Neural cell (in vitro differentiated cells): ENCODE measurements at regions not wholly inside any gene's neighbourhood (a gene's known extent, or its start where the extent isn't known, plus 50 kb on each side); places are given as distances from the start of the nearest gene placed in this dataset.
"Not testable (repeated sequence)": the region's sequence is repeated elsewhere in the genome, so short reads cannot be mapped to it uniquely, and the experiment has no call there.

Source experiments
- H2AFZ ChIP-seq: fragments of 200-600, 300-800 bp; sonication (generic), shearing (Covaris generic); 2 replicates; pipeline ENCODE4 v1.6.0; 2014; ENCODE audit warnings: low read depth, mild to moderate bottlenecking, antibody characterized with exemption, low read length, moderate library complexity
- H3F3A ChIP-seq: fragments of 200-600 bp; shearing (Covaris generic); 2 replicates; pipeline ENCODE4 v1.6.1; 2016; ENCODE audit warnings: mild to moderate bottlenecking, moderate library complexity, mixed read lengths, antibody characterized with exemption, low read length; ENCODE audit not compliant: insufficient read depth, poor library complexity, severe bottlenecking
- H3K27ac ChIP-seq: fragments of 200-600, 300-800 bp; sonication (generic), shearing (Covaris generic); 2 replicates; pipeline ENCODE4 v1.5.1; 2014; ENCODE audit warnings: mild to moderate bottlenecking, low read length, moderate library complexity
- H3K27me3 ChIP-seq: fragments of 300-800, 200-600 bp; sonication (generic), shearing (Covaris generic); 2 replicates; pipeline ENCODE4 v1.6.0; 2014; ENCODE audit warnings: mild to moderate bottlenecking, low read depth, low read length, moderate library complexity; ENCODE audit not compliant: insufficient read depth
- H3K36me3 ChIP-seq: fragments of 300-800, 200-600 bp; sonication (generic), shearing (Covaris generic); 2 replicates; pipeline ENCODE4 v1.5.1; 2014; ENCODE audit warnings: mild to moderate bottlenecking, antibody characterized with exemption, low read length, moderate library complexity; ENCODE audit not compliant: insufficient read depth
- H3K4me2 ChIP-seq: fragments of 300-800, 200-600 bp; sonication (generic), shearing (Covaris generic); 2 replicates; pipeline ENCODE4 v1.6.0; 2014; ENCODE audit warnings: mild to moderate bottlenecking, low read length
- H3K4me3 ChIP-seq: fragments of 300-800, 200-600 bp; sonication (generic), shearing (Covaris generic); 2 replicates; pipeline ENCODE4 v1.5.1; 2014; ENCODE audit warnings: mild to moderate bottlenecking, low read length, moderate library complexity
- H3K79me2 ChIP-seq: fragments of 200-600 bp; shearing (Covaris generic); replicated peaks from 2 replicates; pipeline ENCODE4 v1.6.0; 2014; ENCODE audit warnings: mild to moderate bottlenecking, low read length, moderate library complexity; ENCODE audit not compliant: insufficient read depth
- H3K9ac ChIP-seq: fragments of 300-800, 200-600 bp; sonication (generic), shearing (Covaris generic); 2 replicates; pipeline ENCODE4 v1.6.1; 2016; ENCODE audit warnings: mild to moderate bottlenecking, low read length, mixed read lengths
- H3K9me2 ChIP-seq: fragments of 200-600 bp; shearing (Covaris generic); 2 replicates; pipeline ENCODE4 v1.6.1; 2016; ENCODE audit warnings: mild to moderate bottlenecking, low read length, mixed read lengths; ENCODE audit not compliant: insufficient read depth
- H3K9me3 ChIP-seq: fragments of 200-600, 300-800 bp; sonication (generic), shearing (Covaris generic); 2 replicates; pipeline ENCODE4 v1.6.1; 2016; ENCODE audit warnings: mild to moderate bottlenecking, mixed run types, low read length, moderate library complexity, mixed read lengths
- H4K20me1 ChIP-seq: fragments of 200-600 bp; shearing (Covaris generic); 2 replicates; pipeline ENCODE4 v1.6.1; 2016; ENCODE audit warnings: mild to moderate bottlenecking, mixed run types; ENCODE audit not compliant: insufficient read depth
- CTCF ChIP-seq: fragments of 450-650 bp; IDR thresholded peaks from 2 replicates; pipeline ENCODE4 v1.5.1; 2014; ENCODE audit warnings: antibody characterized with exemption, mild to moderate bottlenecking, moderate library complexity; ENCODE audit not compliant: poor library complexity, severe bottlenecking
- EP300 ChIP-seq: fragments of 450-650 bp; conservative IDR thresholded peaks from 2 replicates; pipeline ENCODE4 v1.6.1; 2014; ENCODE audit warnings: antibody characterized with exemption, mild to moderate bottlenecking, moderate library complexity; ENCODE audit not compliant: poor library complexity, severe bottlenecking
- EZH2 ChIP-seq: fragments of 200-600, 300-800 bp; shearing (Covaris generic), sonication (generic); IDR thresholded peaks from 2 replicates; pipeline ENCODE4 v1.6.1; 2014; ENCODE audit warnings: antibody characterized with exemption, low read length, borderline replicate concordance, mild to moderate bottlenecking; ENCODE audit not compliant: insufficient read depth, poor library complexity, severe bottlenecking
- MXI1 ChIP-seq: fragments of 450-650 bp; conservative IDR thresholded peaks from 2 replicates; pipeline ENCODE4 v1.6.1; 2014; ENCODE audit warnings: antibody characterized with exemption, mild to moderate bottlenecking; ENCODE audit not compliant: poor library complexity, severe bottlenecking
- POLR2AphosphoS5 ChIP-seq: IDR thresholded peaks from 2 replicates; pipeline ENCODE4 v1.6.1; 2012
- RAD21 ChIP-seq: fragments of 450-650 bp; conservative IDR thresholded peaks from 2 replicates; pipeline ENCODE4 v1.6.1; 2014; ENCODE audit warnings: antibody characterized with exemption, mild to moderate bottlenecking, moderate library complexity
- REST ChIP-seq: IDR thresholded peaks from 2 replicates; pipeline ENCODE4 v1.6.1; 2012; ENCODE audit warnings: borderline replicate concordance
- SMC3 ChIP-seq: fragments of 450-650 bp; conservative IDR thresholded peaks from 2 replicates; pipeline ENCODE4 v1.6.1; 2014; ENCODE audit warnings: antibody characterized with exemption, mild to moderate bottlenecking, moderate library complexity; ENCODE audit not compliant: poor library complexity
- TAF1 ChIP-seq: IDR thresholded peaks from 2 replicates; pipeline ENCODE4 v1.6.1; 2012; ENCODE audit warnings: low read depth

- peaks cover 3% of the 10 kb centered on the region for H3K9me3 ChIP-seq
- H4K20me1 ChIP-seq: no peaks in the 10 kb centered on the region
- TF ChIP-seq POLR2AphosphoS5 (no peak), RAD21 (no peak), EP300 (no peak), MXI1 (no peak), SMC3 (no peak), CTCF (no peak)
- H3F3A ChIP-seq: no peaks in the 10 kb centered on the region
- no peaks in the 10 kb centered on the region for H3K27me3 ChIP-seq
- no peak overlapping the region for H3K9ac ChIP-seq
- no peak overlapping the region for H2AFZ ChIP-seq
- H3K79me2 ChIP-seq: no peaks in the 10 kb centered on the region
- no peak overlapping the region for H3K27ac ChIP-seq
- H3K4me2 ChIP-seq: no peak overlapping the region
- H3K9me2 ChIP-seq: no peaks in the 10 kb centered on the region
- H3K36me3 ChIP-seq: no peaks in the 10 kb centered on the region
- no peak overlapping the region for H3K4me3 ChIP-seq
These were observed 141.8 kb upstream of the ATP11B start for GRCh38 chr3:182651461-182651860.

DNA sequence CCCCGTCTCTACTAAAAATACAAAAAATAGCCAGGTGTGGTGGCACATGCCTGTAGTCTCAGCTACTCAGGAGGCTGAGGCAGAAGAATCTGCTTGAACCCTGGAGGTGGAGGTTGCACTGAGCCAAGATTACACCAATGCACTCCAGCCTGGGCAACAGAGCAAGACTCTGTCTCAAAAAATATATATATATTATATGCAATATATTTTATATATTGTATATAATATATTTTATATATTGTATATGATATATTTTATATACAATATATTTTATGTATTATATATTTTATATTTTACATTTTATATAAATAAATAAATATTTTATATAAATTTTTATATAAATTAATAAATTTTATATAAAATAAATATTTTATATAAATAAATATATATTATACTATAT, 140.2 kb upstream of the ATP11B start:
- H3K4me3 ChIP-seq, H2AFZ ChIP-seq, H3K27me3 ChIP-seq: not testable (repeated sequence)

DNA sequence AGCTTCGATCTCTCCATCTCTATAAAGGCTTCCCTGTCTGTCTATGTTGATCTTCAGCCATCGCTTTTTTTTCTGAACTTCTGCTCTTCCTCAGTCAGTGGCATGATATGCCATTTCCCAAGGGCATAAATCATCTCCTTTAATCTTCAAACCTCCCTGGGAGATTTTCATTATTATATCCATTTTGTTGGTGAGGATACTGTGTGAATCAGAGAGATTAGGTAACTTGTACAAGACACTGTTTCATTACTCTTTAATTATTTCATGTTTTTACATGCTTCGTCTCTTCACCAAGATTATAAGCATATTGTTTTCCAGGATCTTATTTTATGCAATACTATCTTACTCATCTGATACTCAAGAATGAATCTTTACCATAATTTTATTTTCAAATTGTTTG, 124.8 kb upstream of the ATP11B start:
- H3K27ac ChIP-seq: no peak overlapping the region

More for the DNA sequence above, 140.2 kb upstream of the ATP11B start:
- not testable (repeated sequence) for H3K9ac ChIP-seq, H3K27ac ChIP-seq, H3K4me2 ChIP-seq, H3K36me3 ChIP-seq, H3K9me3 ChIP-seq, H3K9me2 ChIP-seq, H4K20me1 ChIP-seq, H3K79me2 ChIP-seq, H3F3A ChIP-seq

More for the DNA sequence above, 124.8 kb upstream of the ATP11B start:
- Histone ChIP-seq H3K9me3 (no peaks in the 10 kb centered on the region), H3K79me2 (no peaks in the 10 kb centered on the region), H2AFZ (no peak overlapping the region), H3K36me3 (no peaks in the 10 kb centered on the region), H3K4me3 (no peak overlapping the region), H4K20me1 (no peaks in the 10 kb centered on the region), H3K4me2 (no peak overlapping the region), H3K9ac (no peak overlapping the region), H3K27me3 (no peaks in the 10 kb centered on the region), H3F3A (no peaks in the 10 kb centered on the region), H3K9me2 (no peaks in the 10 kb centered on the region)
- no peak for TF ChIP-seq REST
- no peak for TF ChIP-seq EP300
- TF ChIP-seq POLR2AphosphoS5: no peak
- no peak for TF ChIP-seq SMC3
- TF ChIP-seq TAF1: no peak
- TF ChIP-seq EZH2: no peak
- no peak for TF ChIP-seq CTCF
- no peak for TF ChIP-seq MXI1
- TF ChIP-seq RAD21: no peak
